HG03432 (cell line): ENCODE measurements at regions not wholly inside any gene's neighbourhood (a gene's known extent, or its start where the extent isn't known, plus 50 kb on each side); places are given as distances from the start of the nearest gene placed in this dataset.

Source experiments
- ATAC-seq: cut with Tn5 transposase; IDR thresholded peaks from one replicate; pipeline ENCODE4 v1.9.1; 2021; ENCODE audit warnings: mild to moderate bottlenecking, moderate library complexity; ENCODE audit not compliant: unreplicated experiment

DNA sequence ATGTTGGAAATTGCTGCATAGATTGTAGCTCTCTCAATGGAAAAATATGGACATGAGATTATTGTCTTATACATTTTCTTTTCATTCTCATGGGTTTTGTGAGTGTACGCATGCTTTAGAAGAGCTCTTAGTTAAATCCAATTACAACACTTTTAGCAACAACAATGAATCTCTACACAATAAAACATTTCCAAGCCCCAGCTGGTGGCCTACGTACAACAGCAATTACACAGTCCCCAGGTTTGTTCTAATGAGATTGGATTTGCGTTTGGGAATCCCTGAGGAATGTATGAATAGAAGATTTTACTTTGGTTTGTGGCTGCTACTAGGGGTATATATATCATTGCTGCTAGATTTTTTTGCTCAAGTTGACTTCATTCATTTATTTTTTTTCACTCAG, 98.6 kb downstream of the FHDC1 start:
- no peak for ATAC-seq

- no peak for ATAC-seq
Observed at GRCh38 chr4:153036931-153037482, 100.9 kb downstream of the FHDC1 start.

- no peak for ATAC-seq
Observed at GRCh38 chr4:153038623-153039311, 102.6 kb downstream of the FHDC1 start.

DNA sequence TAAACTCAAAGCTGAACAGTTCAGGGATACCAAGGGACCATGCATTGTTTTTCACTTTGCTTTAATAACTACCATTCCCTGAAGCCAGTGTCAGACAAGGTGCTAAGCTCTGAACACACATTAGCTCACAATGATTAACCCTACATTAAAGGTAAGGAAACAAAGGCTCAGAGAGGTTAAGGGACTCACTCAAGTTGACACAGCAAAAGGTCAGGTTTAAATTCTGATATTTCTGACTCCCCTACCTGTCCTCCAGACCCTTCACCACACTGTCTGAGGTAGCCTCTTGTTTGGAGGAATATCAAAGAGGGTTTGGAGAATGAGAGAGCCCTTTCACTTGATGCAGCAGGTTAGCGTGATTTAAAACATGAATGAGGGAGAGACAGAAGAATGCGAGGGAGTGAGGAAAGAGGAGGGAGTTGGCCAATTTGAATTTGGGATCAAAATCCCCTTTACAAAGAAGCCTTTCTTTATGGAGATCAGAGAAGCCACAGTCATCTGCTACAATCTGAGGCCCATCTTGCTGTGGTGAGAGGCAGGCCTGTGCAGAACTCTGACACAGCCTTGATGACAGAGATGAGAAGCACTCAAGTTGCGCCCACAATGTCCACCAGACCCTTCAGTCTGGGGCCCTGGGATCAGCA, 103.5 kb downstream of the FHDC1 start:
- ATAC-seq, result no peak

DNA sequence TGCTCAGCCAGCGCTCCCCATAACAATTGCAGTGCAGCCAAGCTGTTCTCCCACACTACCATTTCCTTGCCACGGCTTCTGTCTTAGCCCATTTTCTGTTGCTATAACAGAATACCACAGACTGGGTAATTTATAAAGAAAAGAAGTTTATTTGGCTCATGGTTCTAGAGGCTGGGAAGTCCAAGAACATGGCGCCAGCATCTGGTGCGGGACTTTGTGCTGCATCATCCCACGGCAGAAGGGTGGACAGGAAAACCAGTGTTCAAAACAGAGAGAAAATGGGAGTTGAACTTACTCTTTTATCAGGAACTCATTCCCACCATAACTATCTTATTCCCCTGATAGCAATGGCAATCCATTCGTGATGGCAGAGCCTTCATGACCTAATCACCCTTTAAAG, 104.6 kb downstream of the FHDC1 start:
- no peak for ATAC-seq

- no peak for ATAC-seq
Observed at GRCh38 chr4:153044036-153044435, 107.9 kb downstream of the FHDC1 start.

DNA sequence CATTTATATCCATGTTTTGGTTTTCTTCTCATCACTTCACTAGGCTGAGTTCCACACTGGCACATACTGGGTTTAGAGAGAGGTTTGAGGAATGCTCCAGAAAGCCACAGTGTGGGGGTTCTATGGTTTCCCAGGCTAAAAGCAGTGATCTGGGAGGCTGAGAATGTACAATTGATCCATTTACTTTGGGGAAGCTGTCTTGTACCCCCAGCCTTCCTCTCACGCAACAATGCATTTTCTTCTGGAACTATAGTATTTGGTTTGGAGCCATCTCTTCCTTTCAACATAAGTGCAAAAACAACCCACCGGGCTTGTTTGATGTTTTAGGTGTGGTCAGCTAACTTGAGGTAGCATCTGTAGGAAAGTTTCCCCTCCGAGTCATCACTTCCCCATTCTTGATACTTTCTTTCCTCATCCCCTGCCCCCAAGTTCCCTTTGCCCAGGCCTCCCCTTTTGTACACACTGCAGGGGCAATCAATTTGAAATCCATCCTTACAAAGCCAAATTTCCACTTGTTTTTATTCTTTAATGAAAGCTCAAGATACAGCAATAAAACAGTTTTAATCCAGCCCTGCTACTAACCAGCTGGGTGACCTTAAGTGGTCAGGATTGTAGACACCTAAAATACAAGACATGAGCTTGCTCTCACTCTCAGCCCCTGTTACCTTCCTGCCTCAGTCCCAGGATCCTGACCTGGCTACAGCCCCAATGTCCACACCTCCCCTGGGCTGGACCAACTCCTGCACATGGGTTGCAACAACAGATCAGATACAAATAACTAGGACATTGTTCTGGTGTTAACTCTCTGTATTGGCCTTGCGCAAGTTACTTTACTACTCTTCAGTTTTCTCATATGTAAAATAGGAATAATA, 109.2 kb downstream of the FHDC1 start:
- peak; percentile 59 for ATAC-seq

DNA sequence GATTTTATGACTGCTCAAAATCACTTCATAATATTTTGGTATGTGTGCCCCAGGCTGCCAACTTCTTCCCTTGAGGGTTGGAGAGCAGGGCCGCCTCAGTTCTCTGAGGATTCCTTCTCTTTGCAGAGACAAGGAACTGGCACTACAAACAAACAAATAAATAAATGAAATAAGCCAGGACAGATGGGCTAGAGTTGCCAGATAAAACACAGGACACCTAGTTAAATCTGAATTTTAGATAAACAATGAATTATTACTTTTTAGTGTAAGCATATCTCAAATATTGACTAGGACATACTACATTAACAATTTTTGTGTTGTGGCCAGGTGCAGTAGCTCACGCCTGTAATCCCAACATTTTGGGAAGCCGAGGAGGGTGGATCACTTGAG, 122.5 kb downstream of the FHDC1 start:
- ATAC-seq, result no peak

GRCh38 chr4:153060196-153060595, 124.1 kb downstream of the FHDC1 start:
- no peak for ATAC-seq

- ATAC-seq, result no peak
Observed at GRCh38 chr4:153061971-153062370, 125.8 kb downstream of the FHDC1 start.

DNA sequence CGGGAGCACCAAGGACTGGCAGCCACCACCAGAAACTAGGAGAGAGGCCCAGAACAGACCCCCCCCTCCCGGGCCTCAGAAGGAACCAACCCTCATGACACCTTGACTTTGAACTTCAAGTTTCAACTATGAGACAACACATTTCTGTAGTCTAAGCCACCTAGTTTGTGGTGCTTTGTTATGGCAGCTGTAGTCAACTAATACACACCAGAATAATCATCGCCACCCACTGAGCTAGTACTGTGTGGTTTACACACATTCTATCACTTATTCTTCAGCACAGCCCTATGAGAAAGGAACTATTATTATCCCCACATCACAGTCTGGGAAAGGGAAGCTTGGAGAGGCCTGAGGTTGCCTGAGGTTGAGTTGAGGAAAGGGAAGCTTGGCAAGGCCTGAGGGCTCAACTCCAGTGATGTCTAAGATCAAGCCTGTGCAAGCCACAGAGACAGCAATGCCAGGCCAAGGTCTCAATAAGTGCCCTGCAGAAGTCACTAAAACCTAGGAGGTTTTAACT, 126.6 kb downstream of the FHDC1 start:
- no peak for ATAC-seq

- no peak for ATAC-seq
Observed at GRCh38 chr4:153063490-153063889, 127.4 kb downstream of the FHDC1 start.

- ATAC-seq, result no peak
Observed at GRCh38 chr4:153064571-153064970, 128.4 kb downstream of the FHDC1 start.

DNA sequence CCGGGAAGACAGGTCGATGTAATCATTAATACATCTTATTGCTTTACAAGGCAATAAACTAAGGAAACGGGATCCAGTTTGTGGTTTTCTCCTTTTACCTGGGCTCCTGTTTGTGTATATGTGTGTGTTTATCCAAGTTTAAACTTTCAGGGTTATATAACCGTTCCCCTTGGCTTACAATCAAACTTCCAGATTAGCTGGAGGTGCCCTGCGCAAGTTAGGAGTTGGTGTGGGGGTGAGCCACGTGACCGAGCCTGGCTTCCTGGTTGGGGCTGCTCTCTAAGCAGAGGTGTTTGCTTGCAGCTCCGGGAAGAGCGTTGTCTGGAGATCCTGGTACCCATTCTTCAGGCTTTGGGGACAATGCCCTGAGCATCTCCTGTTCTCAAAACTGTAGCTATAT, 129.2 kb downstream of the FHDC1 start:
- no peak for ATAC-seq

- no peak for ATAC-seq
Observed at GRCh38 chr4:153067376-153067775, 131.3 kb downstream of the FHDC1 start.

DNA sequence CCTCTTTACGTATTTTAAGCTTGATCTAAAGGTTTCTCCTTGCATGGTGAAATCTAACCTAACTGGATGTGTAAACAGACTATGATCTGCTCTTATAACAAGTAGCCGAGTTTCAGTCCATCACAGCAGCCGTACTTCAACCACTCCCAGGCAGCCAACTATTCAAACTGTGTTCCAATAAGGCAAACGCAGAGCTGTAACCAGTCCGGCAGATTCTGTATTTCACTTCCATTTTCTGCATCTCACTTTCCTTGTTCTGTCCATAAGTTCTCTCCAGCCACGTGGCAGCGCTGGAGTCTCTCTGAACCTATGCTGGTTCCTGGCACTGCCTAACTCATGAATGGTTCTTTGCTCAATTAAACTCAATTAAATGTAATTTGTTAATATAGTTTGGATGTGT, 132.6 kb downstream of the FHDC1 start:
- ATAC-seq, result no peak

DNA sequence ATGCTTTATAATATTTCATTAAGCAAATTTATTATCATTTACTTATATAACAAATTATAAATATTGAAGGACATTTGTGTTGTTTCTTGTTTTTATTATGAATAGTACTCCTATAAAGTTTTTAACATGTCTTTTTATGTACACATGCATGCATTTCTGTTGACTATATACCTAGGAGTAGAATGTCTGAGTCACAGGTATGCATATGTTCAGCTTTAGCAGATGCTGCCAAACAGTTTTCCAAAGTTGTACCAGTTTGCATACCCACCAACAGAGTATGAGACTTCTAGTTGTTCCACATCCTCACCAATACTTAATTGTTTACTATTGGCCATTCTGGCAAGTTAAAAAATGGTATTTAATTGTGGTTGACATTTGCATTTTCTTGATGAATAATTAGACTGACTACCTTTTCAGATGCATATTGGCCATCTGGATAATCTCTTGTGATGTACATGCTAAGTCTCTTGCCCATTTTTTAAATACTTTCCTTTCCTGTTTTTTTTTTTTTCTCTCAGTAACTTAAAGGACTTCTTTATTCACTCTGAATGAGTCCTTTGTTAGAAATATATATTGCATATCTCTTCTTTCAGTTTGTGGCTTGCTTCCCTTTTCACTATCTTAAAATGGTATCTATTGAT, 132.2 kb upstream of the TRIM2 start:
- no peak for ATAC-seq

DNA sequence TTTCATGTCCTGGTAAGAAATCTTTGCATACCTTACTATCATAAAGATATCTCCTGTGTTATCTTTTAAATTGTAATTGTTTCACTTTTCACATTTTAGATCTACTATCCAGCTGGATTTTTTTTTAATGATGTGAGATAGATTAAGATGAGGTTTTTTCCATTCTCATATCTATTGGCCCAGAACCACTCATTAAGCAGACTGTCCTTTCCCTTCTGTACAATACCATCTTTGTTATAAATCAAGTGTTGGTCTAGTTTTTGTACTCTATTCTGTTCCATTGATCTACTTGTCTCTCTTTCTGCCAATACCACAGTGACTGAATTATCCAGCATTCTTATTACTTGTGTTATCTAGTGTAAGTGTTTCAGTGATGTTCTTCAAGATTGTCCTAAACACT, 131.6 kb upstream of the TRIM2 start:
- no peak for ATAC-seq

- ATAC-seq, result no peak
Observed at GRCh38 chr4:153074486-153074885, 129.8 kb upstream of the TRIM2 start.

- ATAC-seq, result no peak
Observed at GRCh38 chr4:153074936-153075630, 129.2 kb upstream of the TRIM2 start.
